HG02870 (cell line): ENCODE measurements at regions not wholly inside any gene's neighbourhood (a gene's known extent, or its start where the extent isn't known, plus 50 kb on each side); places are given as distances from the start of the nearest gene placed in this dataset.
"Not testable (repeated sequence)": the region's sequence is repeated elsewhere in the genome, so short reads cannot be mapped to it uniquely, and the experiment has no call there.

ENCODE experiments used
- ATAC-seq: cut with Tn5 transposase; IDR thresholded peaks from one replicate; pipeline ENCODE4 v1.9.1; 2021; ENCODE audit warnings: mild to moderate bottlenecking, moderate library complexity; ENCODE audit not compliant: unreplicated experiment

GRCh38 chr17:77288115-77288619, 147.4 kb downstream of the SEC14L1 start:
- no peak for ATAC-seq

GRCh38 chr17:77290759-77291558, 150.2 kb downstream of the SEC14L1 start:
- ATAC-seq = not testable (repeated sequence)

DNA sequence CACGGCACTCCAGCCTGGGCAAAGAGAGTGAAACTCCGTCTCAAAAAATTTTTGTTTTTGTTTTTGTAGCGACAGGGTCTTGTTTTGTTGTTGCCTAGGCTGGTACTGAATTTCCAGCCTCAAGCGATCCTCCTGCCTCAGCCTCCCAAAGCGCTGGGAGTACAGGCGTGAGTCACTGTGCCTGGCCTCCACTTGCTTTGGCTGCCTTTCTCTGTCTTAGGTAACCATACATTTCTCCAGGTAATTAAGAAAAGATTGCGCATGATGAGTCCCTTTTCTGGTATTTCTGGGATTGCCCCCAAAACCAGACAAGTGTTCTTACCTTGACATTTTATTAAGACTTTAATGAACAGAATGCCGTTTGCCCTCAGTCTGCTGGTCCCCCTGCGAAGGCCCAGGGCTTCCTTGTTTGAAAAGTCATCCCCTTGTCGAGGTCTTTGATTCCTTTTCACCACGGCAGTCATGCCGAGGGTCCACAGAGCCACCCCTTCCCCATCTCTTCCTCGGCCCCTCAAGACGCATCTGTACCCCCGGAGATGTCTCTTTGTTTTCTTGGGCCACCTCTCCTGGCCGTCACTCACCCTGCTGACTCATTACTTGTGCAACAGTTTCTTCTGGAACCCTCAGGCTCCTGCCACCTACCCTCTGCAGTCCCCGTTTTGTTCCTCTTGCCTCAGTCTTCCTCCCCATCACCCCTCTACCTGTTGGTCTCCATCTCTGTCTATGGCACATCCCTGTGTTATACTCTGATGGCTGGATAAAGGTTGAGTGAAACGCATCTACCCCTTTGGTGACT, 151.0 kb downstream of the SEC14L1 start:
- no peak for ATAC-seq

DNA sequence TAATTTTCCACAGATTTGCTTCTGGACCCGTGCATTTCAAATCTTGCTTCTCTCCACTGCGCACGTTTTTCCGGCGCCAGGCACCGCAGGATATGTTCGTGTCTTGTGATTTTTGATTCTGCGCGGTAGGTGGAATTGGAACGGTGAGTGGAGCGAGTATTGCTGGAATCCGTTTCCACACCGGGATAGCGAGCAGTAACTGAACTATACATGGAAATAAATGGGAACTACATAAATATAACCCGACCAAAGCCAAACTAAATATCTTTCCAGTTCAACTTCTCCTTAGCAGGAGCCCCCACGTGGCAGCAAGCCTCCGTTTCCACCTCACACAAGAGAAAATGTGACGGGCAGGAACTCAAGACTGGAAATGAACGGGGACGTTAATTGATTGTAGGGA, 154.0 kb downstream of the SEC14L1 start:
- ATAC-seq = no peak

GRCh38 chr17:77295241-77295853, 154.6 kb downstream of the SEC14L1 start:
- no peak for ATAC-seq

DNA sequence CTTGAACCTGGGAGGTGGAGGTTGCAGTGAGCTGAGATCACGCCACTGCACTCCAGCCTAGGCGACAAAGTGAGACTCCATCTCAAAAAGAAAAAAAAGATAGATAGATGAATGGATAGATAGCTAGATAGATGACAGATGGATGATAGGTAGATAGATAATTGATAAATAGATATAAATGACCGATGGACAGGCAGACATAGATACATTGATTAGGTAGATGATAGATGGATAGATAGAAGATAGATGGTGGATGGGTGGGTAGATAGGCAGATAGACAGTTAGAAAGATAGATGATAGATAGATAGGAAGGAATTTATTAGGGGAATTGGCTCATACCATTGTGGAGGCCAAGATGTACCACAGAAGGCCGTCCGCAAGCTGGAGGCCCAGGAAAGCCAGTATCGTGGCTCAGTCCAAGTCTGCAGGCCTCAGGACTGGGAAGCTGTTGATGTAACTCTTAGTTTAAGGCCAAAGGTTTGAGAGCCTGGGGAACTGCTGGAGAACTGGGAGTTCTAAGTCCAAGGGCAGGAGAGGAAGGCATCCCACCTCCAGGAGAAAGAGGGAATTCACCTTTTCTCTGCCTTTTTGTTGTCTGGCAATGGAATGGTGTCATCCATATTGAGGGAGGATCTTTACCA, 156.1 kb downstream of the SEC14L1 start:
- ATAC-seq = no peak

GRCh38 chr17:77297693-77298666, 157.2 kb downstream of the SEC14L1 start:
- ATAC-seq = no peak

DNA sequence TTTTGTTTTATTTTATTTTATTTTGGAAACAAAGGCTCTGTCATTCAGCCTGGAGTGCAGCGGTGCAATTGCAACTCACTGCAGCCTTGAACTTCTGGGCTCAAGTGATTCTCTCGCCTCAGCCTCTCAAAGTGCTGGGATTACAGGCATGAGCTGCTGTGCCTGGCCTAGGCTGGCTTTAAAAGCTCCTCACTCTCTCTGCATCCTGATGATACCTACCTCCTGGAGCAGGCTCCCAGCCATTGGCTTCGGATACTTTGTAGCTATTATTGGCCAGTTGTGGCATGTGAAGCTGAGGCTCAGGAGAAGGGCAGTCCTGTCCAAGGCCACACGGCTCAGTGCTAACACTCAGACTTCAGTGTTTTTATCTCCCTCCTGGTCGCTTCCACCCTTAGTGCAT, 158.0 kb downstream of the SEC14L1 start:
- ATAC-seq = no peak

- no peak for ATAC-seq
Observed at GRCh38 chr17:77299256-77300015, 158.7 kb downstream of the SEC14L1 start.

GRCh38 chr17:77300016-77300686, 159.4 kb downstream of the SEC14L1 start:
- no peak for ATAC-seq

DNA sequence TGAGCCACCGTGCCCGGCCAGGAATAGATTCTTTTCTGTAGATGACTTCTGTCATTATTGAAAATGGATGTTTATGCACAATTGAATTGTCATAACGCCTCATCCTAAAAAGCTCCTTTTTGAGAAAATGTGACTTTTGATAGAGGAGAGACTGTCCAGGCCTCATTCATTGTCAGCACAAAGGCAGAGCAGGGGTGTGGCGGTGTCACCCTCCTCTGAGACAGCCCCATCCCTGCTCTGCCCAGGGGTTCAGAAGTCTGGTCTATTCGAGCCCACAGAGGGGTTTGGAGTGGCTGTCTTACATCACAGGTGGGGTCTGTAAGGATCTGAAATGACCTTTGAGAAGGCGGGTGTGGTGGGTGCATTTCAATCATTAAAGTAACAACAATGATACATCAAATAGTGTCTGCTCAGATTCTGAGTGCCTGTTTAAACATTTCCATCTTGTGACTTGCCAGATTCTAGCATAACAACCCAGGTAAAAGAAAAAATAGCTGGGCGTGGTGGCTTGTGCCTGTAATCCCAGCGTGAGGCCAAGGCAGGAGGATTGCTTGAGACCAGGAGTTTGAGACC, 161.0 kb downstream of the SEC14L1 start:
- ATAC-seq = no peak

GRCh38 chr17:77302682-77303081, 161.9 kb downstream of the SEC14L1 start:
- no peak for ATAC-seq

- ATAC-seq = no peak
Observed at GRCh38 chr17:77303620-77304019, 162.9 kb downstream of the SEC14L1 start.

DNA sequence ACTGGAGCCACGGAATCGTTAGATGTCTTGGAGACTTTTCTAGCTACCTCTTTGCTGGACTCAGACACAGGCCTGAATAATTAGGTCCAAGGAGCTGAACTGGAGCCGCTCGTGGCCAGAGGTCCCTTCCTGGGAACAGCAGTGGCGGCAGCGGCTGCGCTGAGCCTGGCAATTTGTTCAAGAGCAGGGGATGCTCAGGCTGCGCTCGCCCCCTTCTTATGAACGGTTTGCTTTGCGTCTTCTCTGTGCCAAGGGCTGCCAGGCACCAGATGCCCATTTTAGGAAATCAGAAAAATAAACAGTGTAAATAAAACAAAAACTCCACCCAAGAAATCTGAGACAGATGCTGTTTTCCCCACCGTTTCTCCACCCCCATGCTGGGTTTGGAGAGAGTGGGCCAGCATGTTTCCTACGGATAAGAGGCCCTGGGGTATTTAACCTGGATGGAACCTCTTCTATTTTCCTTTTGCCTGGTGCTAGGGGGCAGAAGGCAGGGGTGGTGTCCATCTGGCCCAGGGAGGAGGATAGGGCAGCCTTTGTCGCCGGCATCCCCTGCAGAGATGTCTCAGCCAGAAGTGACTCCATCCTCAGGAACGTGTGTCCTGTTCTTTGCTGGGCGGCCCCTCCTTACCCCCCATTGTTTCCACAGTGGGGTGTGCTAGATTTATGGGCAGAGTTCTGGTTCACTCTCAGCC, 163.4 kb downstream of the SEC14L1 start:
- ATAC-seq = no peak

DNA sequence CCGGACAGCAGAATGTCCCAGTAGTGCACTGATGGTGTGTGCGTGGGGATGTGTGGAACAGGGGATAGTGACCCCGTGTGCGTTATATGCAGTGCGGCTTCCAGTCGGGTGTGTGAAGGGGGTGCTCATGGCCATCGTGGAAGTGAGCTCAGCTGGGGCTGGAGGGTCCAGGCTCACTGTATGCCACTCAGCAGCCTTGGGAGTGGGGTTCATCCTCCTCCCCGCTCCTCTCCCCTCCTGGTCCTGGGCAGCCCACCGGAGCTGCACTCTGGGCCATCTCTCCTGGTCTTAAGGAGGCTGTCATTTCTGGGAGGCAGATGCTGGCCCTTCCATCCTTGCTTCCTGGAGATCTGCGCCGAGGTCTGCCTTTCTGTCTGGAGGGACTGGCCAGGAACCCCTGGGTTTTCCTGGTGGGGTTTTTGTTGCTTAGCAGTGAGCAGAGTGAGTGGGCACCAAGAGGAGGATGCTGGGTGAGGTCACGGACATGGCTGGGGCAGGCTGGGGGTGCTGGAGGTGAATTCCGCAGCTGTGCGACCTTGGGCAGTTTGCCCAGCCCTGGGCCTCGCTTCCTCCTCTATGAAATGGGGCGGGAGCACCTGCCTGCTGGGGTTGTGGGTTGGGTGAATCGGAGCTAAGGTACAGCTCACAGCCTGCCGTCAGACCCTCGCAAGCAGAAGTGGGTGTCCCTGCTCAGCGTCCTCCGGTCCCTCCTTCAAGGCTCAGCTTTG, 164.1 kb downstream of the SEC14L1 start:
- ATAC-seq = no peak

- ATAC-seq = no peak
Observed at GRCh38 chr17:77306048-77306789, 165.4 kb downstream of the SEC14L1 start.
